ENCODE measurements at regions not wholly inside any gene's neighbourhood (a gene's known extent, or its start where the extent isn't known, plus 50 kb on each side); places are given as distances from the start of the nearest gene placed in this dataset.

DNA sequence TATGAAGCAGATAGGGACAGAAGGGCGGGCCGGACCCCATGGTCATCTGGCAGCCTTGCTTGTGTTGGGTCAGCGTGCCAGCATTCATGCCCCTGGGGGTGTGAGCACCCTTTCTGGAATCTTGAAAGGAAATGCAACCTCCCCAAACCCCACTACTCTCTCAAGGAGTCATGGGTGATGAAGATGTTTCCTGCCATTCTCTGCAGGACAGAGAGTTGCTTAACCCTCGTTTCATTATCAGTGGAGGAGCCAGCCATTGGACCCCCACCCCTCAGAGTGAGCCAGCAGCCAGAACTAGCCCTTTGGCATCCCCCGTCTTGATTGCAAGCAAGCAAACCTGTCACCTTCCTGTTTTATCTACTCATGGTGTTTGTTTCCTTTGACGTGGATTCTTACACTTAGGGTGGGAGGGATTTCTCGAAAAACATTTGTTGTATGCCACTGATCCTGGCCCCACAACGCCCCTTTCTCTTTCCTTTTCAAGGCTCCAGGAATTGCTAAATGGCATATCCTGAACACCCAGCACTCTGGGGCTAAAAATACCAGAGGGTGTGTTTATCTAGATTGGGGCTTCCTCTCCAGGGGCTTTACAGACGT is 258.3 kb downstream of the ETS1 start:
- 72% methylated on average over 9 of the region's 9 CpGs for WGBS
- Histone ChIP-seq H3K4me3 (no peak overlapping the region), H3K27ac (no peak overlapping the region), H3K4me1 (no peaks in the 10 kb centered on the region), H3K9me3 (no peaks in the 10 kb centered on the region), H3K36me3 (no peaks in the 10 kb centered on the region), H3K27me3 (no peaks in the 10 kb centered on the region)
- no peak for DNase-seq (ENCODE audit: low spot score in 2 of 2)
- TF ChIP-seq, protein P1, sequence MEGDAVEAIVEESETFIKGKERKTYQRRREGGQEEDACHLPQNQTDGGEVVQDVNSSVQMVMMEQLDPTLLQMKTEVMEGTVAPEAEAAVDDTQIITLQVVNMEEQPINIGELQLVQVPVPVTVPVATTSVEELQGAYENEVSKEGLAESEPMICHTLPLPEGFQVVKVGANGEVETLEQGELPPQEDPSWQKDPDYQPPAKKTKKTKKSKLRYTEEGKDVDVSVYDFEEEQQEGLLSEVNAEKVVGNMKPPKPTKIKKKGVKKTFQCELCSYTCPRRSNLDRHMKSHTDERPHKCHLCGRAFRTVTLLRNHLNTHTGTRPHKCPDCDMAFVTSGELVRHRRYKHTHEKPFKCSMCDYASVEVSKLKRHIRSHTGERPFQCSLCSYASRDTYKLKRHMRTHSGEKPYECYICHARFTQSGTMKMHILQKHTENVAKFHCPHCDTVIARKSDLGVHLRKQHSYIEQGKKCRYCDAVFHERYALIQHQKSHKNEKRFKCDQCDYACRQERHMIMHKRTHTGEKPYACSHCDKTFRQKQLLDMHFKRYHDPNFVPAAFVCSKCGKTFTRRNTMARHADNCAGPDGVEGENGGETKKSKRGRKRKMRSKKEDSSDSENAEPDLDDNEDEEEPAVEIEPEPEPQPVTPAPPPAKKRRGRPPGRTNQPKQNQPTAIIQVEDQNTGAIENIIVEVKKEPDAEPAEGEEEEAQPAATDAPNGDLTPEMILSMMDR (IDR thresholded peaks at IDR 0.05), result no peak
- TF ChIP-seq EP300 (IDR thresholded peaks at IDR 0.05) (no peak), POLR2AphosphoS5 (IDR thresholded peaks at IDR 0.05) (no peak), POLR2A (IDR thresholded peaks at IDR 0.05) (no peak)

DNA sequence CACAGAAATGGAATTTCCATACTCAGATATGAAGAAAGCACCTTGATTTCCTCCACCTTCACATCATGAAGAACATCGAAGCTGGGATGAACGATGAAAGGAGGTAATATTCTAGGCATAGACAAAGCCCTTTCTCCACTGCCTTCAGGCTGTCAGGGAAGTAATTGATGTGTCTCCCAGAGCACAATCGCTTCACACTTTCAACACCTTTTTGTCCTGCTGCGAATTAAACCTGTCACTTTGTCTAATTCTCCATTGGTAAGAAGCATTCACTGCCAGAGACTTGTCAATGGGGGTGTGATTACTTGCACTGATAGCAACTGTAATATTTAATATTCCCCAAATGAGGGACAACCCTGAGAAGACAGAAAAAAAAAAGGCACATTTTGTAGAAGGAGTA is 260.1 kb downstream of the ETS1 start:
- no peak for DNase-seq (ENCODE audit: low spot score in 2 of 2)
- Histone ChIP-seq H3K27me3 (no peaks in the 10 kb centered on the region), H3K4me1 (no peaks in the 10 kb centered on the region), H3K27ac (no peak overlapping the region), H3K36me3 (no peaks in the 10 kb centered on the region), H3K4me3 (no peak overlapping the region), H3K9me3 (no peaks in the 10 kb centered on the region)
- 87% methylated on average over 4 of the region's 4 CpGs for WGBS
- TF ChIP-seq POLR2A (IDR thresholded peaks at IDR 0.05) (no peak), EP300 (IDR thresholded peaks at IDR 0.05) (no peak), POLR2AphosphoS5 (IDR thresholded peaks at IDR 0.05) (no peak)
- TF ChIP-seq, protein P1 (IDR thresholded peaks at IDR 0.05), result no peak

DNA sequence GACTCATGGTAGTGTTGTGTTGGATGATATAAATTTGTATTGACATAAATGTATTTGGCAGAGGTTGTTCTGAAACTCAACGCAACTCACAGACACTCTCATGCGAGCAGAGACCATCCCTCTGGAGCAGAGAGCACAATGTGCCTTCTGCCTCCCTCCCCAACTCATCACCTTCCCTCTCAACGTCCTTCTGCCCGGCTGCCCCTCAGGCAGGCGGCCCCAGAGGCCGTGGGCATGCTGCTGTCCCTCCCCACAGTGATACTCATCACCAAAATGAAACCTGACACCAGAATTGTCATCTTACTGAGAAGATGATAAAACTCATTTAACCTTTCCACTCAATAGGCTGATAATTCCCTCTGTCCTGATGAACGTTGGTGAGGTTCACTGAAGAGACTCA is 260.6 kb downstream of the ETS1 start:
- no peaks in the 10 kb centered on the region for H3K36me3 ChIP-seq
- DNase-seq (ENCODE audit: low spot score in 2 of 2), result no peak
- H3K27me3 ChIP-seq, result no peaks in the 10 kb centered on the region
- no peak overlapping the region for H3K4me3 ChIP-seq
- no peak overlapping the region for H3K27ac ChIP-seq
- TF ChIP-seq EP300 (IDR thresholded peaks at IDR 0.05) (no peak), POLR2AphosphoS5 (IDR thresholded peaks at IDR 0.05) (no peak), POLR2A (IDR thresholded peaks at IDR 0.05) (no peak)
- TF ChIP-seq, protein P1 (IDR thresholded peaks at IDR 0.05), result no peak
- H3K4me1 ChIP-seq, result no peaks in the 10 kb centered on the region
- 67% methylated on average over 7 of the region's 7 CpGs for WGBS
- no peaks in the 10 kb centered on the region for H3K9me3 ChIP-seq

DNA sequence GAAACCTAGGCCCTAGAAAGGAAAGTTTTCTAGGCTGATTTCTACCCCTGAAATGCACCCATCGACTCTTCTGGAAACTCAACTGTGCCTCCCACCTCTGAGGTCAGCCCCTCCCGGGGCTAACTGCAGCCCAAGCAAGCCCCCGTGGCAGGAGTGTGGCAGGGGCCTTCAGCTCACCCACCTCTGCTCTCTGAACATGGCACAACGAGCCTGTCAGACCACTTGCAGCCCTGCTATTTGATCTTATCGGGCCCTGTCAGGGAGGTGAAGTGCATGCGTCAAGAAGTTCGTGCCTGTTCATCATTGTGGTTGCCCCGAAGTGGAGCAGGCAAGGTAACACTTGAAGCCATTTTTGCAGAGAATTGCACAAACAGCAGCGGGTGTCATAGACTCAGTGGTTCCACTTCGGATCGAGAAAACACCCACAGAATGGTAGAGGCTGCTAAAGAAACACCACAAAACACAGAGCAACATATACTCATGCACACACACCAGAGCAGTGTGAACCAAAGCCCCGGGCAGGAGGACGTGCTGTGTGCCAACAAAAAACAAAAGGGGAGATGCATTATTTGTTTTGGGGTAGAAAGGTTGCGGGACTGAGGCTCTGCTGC is 262.7 kb downstream of the ETS1 start:
- no peak overlapping the region for H3K27ac ChIP-seq
- DNase-seq (ENCODE audit: low spot score in 2 of 2), result no peak
- TF ChIP-seq EP300 (IDR thresholded peaks at IDR 0.05) (no peak), POLR2A (IDR thresholded peaks at IDR 0.05) (no peak), POLR2AphosphoS5 (IDR thresholded peaks at IDR 0.05) (no peak)
- TF ChIP-seq, protein P1 (IDR thresholded peaks at IDR 0.05), result no peak
- 71% methylated on average over 14 of the region's 14 CpGs for WGBS
- no peak overlapping the region for H3K4me3 ChIP-seq
- H3K27me3 ChIP-seq, result no peaks in the 10 kb centered on the region
- H3K36me3 ChIP-seq, result no peaks in the 10 kb centered on the region
- no peaks in the 10 kb centered on the region for H3K4me1 ChIP-seq
- H3K9me3 ChIP-seq, result no peaks in the 10 kb centered on the region

DNA sequence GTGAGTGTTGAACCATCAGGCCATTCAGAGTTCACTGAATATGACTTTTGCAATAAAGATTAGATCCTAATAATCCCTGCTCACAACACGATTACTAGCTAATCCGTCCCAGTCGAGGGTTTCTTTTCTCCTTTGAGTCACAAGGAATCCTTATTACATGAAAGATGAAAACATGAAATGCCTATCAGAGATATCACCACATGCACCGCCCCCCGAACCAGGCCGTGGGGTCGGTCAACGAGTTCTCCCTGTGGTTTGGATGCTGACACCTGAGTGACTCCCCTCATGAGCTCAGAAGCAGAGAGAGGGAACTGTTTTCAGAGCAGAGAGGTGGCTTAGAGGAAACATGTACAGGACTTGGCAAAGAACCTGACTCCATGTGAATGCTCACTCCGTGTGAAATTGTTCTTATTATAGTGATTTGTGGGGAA is 263.3 kb downstream of the ETS1 start:
- Histone ChIP-seq H3K4me3 (no peak overlapping the region), H3K36me3 (no peaks in the 10 kb centered on the region), H3K27me3 (no peaks in the 10 kb centered on the region), H3K4me1 (no peaks in the 10 kb centered on the region), H3K27ac (no peak overlapping the region), H3K9me3 (no peaks in the 10 kb centered on the region)
- DNase-seq (ENCODE audit: low spot score in 2 of 2), result no peak
- TF ChIP-seq POLR2AphosphoS5 (IDR thresholded peaks at IDR 0.05) (no peak), POLR2A (IDR thresholded peaks at IDR 0.05) (no peak), EP300 (IDR thresholded peaks at IDR 0.05) (no peak)
- TF ChIP-seq, protein P1 (IDR thresholded peaks at IDR 0.05), result no peak
- WGBS, result 87% methylated on average over 9 of the region's 9 CpGs

Measured in suprapubic skin (tissue), 4 donors.